Left ventricle myocardium inferior (tissue), 1 donor: ENCODE measurements at regions not wholly inside any gene's neighbourhood (a gene's known extent, or its start where the extent isn't known, plus 50 kb on each side); places are given as distances from the start of the nearest gene placed in this dataset.

Experiments used
- DNase-seq: peaks from one replicate; pipeline ENCODE4 v3.0.0-alpha.2; 2020
- H3K27ac ChIP-seq: fragments of 200-600 bp; replicated peaks from 2 replicates; pipeline ENCODE4 v1.8.0; 2021
- H3K27me3 ChIP-seq: fragments of 200-600 bp; 2 replicates; pipeline ENCODE4 v1.8.0; 2021; ENCODE audit warnings: low read depth
- H3K36me3 ChIP-seq: fragments of 200-600 bp; 2 replicates; pipeline ENCODE4 v1.8.0; 2021
- H3K4me1 ChIP-seq: fragments of 200-600 bp; 2 replicates; pipeline ENCODE4 v1.8.0; 2021
- H3K4me3 ChIP-seq: fragments of 200-600 bp; 2 replicates; pipeline ENCODE4 v1.8.0; 2021; ENCODE audit warnings: mild to moderate bottlenecking, moderate library complexity
- H3K9me3 ChIP-seq: fragments of 200-600 bp; replicated peaks from 2 replicates; pipeline ENCODE4 v1.8.0; 2021
- CTCF ChIP-seq: fragments of 200-600 bp; IDR thresholded peaks from 2 replicates; pipeline ENCODE4 v1.8.0; 2021; ENCODE audit warnings: antibody characterized with exemption, mild to moderate bottlenecking, borderline replicate concordance
- intact Hi-C: fragments of 100-400 bp; cut with micrococcal nuclease; formaldehyde crosslinking; loops from one replicate; pipeline ENCODE4 v1.11.0; 2022
- donor health status: DM: no; HTN: yes; CAD: no; lungs with severe emphysema.

GRCh38 chr16:9402293-9402860 is 310.9 kb downstream of the HAPSTR1 start:
- H3K27ac ChIP-seq = no peak overlapping the region
- intact Hi-C loops = no loop called here
- no peak for DNase-seq
- H3K9me3 ChIP-seq = no peaks in the 10 kb centered on the region
- no peaks in the 10 kb centered on the region for H3K27me3 ChIP-seq
- TF ChIP-seq CTCF = no peak
- H3K36me3 ChIP-seq = no peaks in the 10 kb centered on the region
- H3K4me1 ChIP-seq = no peaks in the 10 kb centered on the region
- H3K4me3 ChIP-seq = no peak overlapping the region

- peaks cover 6% of the 10 kb centered on the region for H3K4me1 ChIP-seq
- H3K9me3 ChIP-seq = no peaks in the 10 kb centered on the region
- no peak overlapping the region for H3K4me3 ChIP-seq
- no peak overlapping the region for H3K27ac ChIP-seq
- no peaks in the 10 kb centered on the region for H3K36me3 ChIP-seq
- TF ChIP-seq CTCF = no peak
- intact Hi-C loops = no loop called here
- H3K27me3 ChIP-seq = no peaks in the 10 kb centered on the region
- DNase-seq = no peak
These were observed 313.4 kb downstream of the HAPSTR1 start for GRCh38 chr16:9404811-9405210.

GRCh38 chr16:9406038-9406712 is 314.7 kb downstream of the HAPSTR1 start:
- intact Hi-C loops = no loop called here

GRCh38 chr16:9407206-9407758 is 315.8 kb downstream of the HAPSTR1 start:
- TF ChIP-seq CTCF = no peak
- no peaks in the 10 kb centered on the region for H3K9me3 ChIP-seq
- DNase-seq = no peak
- no peak overlapping the region for H3K27ac ChIP-seq
- intact Hi-C loops = no loop called here
- H3K4me3 ChIP-seq = no peak overlapping the region
- peaks cover 9% of the 10 kb centered on the region for H3K4me1 ChIP-seq
- H3K27me3 ChIP-seq = no peaks in the 10 kb centered on the region
- no peaks in the 10 kb centered on the region for H3K36me3 ChIP-seq

More at GRCh38 chr16:9406038-9406712, 314.7 kb downstream of the HAPSTR1 start:
- Histone ChIP-seq H3K9me3 (no peaks in the 10 kb centered on the region), H3K36me3 (no peaks in the 10 kb centered on the region), H3K4me3 (no peak overlapping the region), H3K27me3 (no peaks in the 10 kb centered on the region), H3K4me1 (peaks cover 9% of the 10 kb centered on the region), H3K27ac (no peak overlapping the region)
- no peak for TF ChIP-seq CTCF
- no peak for DNase-seq

- no peak for DNase-seq
- peaks cover 9% of the 10 kb centered on the region for H3K4me1 ChIP-seq
- H3K4me3 ChIP-seq = no peak overlapping the region
- no peak overlapping the region for H3K27ac ChIP-seq
- no peaks in the 10 kb centered on the region for H3K36me3 ChIP-seq
- H3K27me3 ChIP-seq = no peaks in the 10 kb centered on the region
- no peaks in the 10 kb centered on the region for H3K9me3 ChIP-seq
- intact Hi-C loops = no loop called here
- TF ChIP-seq CTCF = no peak
These were observed 316.9 kb downstream of the HAPSTR1 start for GRCh38 chr16:9408297-9408878.
